ENCODE measurements at regions not wholly inside any gene's neighbourhood (a gene's known extent, or its start where the extent isn't known, plus 50 kb on each side); places are given as distances from the start of the nearest gene placed in this dataset.

GRCh38 chr16:62974424-62974823 is 938.2 kb upstream of the CDH8 start:
- DNase-seq (ENCODE audit: low spot score): no peak

DNA sequence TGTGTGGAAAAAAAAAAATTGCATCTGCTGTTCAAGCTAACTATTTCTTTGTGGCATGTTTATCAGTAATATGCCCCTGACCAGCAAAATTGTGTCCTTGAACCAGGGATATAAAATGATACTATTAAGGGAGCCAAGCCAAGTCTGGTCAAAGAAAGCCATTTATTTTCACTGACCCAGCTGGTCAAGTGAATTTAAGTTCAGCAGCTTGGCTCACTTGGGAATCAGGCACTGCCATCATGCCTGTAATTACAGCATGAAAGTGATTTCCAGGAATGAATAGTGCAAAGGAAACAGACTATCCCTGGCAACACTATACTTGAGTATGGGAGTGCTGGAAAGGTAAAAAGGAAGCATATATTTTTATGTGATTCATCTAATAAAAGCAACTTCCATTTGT is 934.6 kb upstream of the CDH8 start:
- no peak for DNase-seq (ENCODE audit: low spot score)

DNA sequence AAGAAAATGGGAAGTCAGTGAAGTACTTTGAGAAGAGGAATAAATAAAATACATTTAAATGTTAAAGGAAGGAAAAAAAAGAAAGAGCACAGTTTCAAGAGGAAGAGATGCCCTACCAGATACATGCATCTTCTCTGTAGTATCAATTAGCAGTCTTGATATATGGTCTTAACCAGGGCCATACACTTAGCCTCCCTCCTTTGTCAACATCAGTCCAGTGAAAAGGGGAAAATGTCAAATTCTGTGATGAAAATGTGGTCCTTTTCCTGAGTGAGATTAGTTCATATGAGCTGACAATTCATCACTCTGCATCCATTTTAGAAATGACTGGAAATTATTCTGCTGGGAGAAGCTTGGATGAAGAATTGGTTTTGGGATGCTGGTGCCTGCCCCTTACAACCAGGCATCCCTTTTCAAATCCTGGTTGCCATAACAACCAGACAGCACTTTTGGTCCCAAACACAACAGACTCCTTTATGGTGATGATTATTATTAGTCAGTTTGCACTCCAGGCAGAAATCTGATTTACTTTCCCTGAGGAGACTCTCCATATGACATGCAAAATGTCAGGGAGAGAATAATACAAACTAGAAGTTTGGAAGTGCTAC is 933.6 kb upstream of the CDH8 start:
- DNase-seq (ENCODE audit: low spot score): no peak

GRCh38 chr16:62967611-62968010 is 931.4 kb upstream of the CDH8 start:
- DNase-seq (ENCODE audit: low spot score): no peak

DNA sequence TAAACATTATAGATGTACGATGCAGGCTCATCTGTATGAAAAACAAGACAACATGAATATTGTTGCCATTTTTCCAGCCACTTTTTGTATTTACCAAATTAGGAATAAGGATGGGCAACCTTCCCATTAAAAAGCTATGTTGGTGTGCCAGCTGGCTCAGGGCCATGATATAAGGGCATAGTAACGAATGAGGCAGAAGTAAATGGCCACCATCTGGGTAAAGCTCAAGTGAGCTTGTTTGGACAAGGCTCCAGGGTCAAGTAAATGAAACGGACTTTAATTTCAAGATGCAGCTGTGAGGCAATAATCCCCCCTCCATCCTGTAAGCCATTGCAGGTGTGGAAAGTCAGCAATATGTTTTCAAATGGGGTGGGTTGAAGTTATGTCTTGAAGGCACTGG is 930.9 kb upstream of the CDH8 start:
- DNase-seq (ENCODE audit: low spot score): no peak

DNA sequence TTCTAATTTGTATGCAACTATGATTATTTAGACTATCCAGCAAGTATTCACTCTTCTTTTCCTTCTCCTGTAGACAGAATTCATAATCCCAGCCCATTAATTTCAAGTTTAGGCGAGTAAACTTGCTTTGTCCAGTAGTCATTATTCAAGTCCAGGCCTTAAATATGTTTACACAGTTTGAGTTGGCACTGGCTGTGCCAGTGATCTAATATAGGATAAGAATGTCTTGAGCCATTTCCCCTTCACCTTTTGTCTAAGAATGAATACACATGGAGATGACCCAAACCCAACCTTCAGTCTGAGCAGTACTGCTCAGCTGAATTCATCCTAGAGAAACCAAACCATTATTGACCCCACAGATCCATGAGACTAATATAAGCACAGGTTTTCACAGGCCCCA is 930.4 kb upstream of the CDH8 start:
- no peak for DNase-seq (ENCODE audit: low spot score)

DNA sequence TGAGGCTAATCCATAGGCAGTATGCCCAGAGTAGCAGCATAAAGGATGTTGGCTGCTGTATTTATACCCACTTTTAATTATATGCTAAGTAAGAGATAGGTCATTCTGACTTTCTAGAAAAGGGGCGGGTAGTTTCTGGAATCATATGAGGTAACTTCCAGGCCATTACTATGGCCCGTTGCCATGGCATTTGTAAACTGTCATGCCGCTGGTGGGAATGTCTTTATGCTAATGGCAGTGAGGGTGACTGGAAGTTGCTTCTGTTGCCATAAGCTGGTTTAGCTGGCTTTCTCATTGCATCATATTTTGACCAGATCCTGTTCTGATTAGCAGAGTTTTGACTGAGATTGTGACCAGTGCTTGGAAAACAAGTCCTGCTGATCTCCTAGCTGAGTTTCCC is 929.6 kb upstream of the CDH8 start:
- no peak for DNase-seq (ENCODE audit: low spot score)

GRCh38 chr16:62963846-62964245 is 927.6 kb upstream of the CDH8 start:
- DNase-seq (ENCODE audit: low spot score): no peak

GRCh38 chr16:62955033-62955349 is 918.8 kb upstream of the CDH8 start:
- no peak for DNase-seq (ENCODE audit: low spot score)

GRCh38 chr16:62954144-62955032 is 918.1 kb upstream of the CDH8 start:
- no peak for DNase-seq (ENCODE audit: low spot score)

GRCh38 chr16:62950351-62950750 is 914.1 kb upstream of the CDH8 start:
- DNase-seq (ENCODE audit: low spot score): no peak

- no peak for DNase-seq (ENCODE audit: low spot score)
These were observed 904.3 kb upstream of the CDH8 start for GRCh38 chr16:62940569-62940968.

- DNase-seq (ENCODE audit: low spot score): no peak
These were observed 903.4 kb upstream of the CDH8 start for GRCh38 chr16:62939687-62940086.

DNA sequence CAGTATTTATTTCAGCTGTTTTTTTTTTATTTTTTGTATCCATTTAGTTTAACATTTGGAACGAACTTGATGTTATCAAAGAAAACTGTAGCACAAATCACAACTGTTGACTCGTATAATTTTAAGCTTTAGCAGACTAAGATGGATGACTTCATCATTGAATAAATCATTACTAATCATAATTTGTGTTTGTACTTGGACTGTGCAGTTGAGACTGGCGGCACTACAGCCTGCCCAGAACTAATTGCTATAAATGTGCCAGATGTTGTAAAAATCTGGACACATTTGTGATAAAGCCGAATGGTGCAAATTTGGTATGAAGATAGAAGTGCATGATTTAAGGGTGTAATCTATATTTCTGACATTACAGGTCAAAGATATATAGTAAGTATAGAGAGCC is 897.7 kb upstream of the CDH8 start:
- DNase-seq (ENCODE audit: low spot score): no peak

GRCh38 chr16:62929593-62929992 is 893.4 kb upstream of the CDH8 start:
- no peak for DNase-seq (ENCODE audit: low spot score)

DNA sequence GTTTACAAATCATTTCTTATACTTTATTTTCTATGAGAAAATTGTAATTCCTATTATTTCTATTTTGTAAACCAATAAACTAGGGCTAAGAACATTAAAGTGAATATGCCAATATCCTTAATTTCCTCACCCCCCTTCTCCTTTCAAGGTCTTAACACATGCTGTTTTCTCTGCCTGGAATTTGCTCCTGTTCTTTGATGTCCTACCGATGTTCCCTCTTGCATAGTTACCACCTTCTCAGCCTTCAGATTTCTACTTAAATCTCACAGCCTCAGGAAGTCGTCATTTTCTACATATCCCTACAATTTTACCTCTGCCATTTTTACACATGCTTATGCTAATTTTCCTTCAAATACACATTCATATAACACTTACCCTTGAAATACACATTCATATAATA is 890.9 kb upstream of the CDH8 start:
- DNase-seq (ENCODE audit: low spot score): no peak

- no peak for DNase-seq (ENCODE audit: low spot score)
These were observed 890.0 kb upstream of the CDH8 start for GRCh38 chr16:62926121-62926801.

DNA sequence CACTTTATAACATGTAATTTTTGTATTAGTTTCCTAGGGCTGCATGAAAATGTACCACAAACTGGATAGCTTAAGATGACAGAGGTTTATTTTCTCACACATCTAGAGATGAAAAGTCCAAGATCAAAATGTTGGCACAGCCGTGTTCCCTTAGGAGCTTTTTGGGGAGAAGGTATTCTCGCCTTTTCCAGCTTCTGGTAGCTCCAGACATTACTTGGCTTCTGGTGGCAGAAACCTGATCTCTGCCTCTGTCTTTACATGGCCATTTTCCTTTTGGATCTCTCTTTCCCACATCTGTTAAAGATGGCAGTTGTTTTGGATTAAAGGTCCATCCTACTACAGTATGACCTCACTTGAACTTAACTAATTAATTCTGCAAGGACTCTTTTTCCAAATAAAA is 885.7 kb upstream of the CDH8 start:
- no peak for DNase-seq (ENCODE audit: low spot score)

GRCh38 chr16:62913924-62914323 is 877.7 kb upstream of the CDH8 start:
- DNase-seq (ENCODE audit: low spot score): no peak

- DNase-seq (ENCODE audit: low spot score): no peak
These were observed 877.1 kb upstream of the CDH8 start for GRCh38 chr16:62913333-62913732.

DNA sequence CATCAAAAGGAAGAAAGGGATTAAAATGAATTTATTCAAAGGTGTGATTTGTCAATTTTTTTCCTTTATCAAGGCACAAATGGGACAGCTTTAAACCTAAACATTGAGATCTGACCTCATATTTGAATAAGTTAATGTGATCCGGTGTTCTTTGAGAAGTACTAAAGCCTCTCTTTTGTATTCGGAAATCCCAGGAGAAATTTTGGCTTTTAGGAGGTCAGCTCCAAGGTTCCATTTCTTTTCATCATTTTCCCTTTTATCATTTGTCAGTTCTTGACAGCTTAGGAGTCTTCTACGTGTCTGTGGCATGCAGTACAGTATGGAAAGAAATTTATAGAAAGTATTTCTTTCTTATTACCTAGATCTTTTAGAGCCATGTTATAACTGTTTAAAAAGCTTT is 873.4 kb upstream of the CDH8 start:
- DNase-seq (ENCODE audit: low spot score): no peak

DNA sequence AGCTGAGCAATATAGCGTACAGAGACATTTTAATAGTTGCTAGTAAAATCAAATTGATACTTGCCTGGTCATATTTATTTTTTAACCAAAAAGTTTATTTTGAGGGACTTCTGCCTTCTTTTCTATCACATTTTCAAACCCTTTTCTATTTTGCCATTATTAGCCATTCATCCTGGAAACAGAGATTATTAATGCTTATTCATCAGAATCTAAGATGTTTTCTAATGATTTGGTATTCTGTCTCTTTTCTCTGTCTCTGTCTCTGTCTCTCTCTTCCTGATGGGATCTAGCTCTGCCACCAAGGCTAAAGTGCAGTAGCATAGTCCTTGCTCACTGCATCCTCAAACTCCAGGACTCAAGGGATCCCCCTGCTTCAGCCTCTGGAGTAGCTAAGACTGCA is 871.3 kb upstream of the CDH8 start:
- DNase-seq (ENCODE audit: low spot score): no peak

DNA sequence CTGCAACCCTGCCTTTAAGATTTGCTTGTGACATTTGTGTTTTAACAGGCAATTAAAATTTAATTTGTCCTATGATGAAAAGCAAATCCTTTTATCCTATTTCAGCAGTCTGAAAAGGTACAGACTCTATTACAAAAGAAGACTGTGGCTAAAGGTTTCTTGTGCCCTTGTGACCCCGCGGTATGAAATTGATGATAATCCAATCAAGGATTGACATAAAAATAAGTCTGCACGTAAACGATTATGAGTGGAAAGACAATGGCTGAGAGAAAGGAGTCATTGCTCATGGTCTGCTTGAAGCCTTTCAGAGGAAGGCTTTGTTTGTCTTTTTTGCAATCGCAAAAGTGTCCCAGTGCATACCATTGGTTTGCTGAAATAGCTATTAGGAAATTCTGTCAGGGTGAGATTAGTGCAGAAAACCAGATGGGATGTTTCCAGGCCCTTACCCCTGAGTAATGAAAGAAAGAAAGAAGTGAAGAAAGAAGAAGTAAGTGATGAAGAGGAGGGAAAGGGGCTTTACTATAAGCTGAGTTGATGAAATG is 867.8 kb upstream of the CDH8 start:
- DNase-seq (ENCODE audit: low spot score): no peak

Data from germinal center (tissue), 1 donor.